ENCODE measurements at regions not wholly inside any gene's neighbourhood (a gene's known extent, or its start where the extent isn't known, plus 50 kb on each side); places are given as distances from the start of the nearest gene placed in this dataset.

DNA sequence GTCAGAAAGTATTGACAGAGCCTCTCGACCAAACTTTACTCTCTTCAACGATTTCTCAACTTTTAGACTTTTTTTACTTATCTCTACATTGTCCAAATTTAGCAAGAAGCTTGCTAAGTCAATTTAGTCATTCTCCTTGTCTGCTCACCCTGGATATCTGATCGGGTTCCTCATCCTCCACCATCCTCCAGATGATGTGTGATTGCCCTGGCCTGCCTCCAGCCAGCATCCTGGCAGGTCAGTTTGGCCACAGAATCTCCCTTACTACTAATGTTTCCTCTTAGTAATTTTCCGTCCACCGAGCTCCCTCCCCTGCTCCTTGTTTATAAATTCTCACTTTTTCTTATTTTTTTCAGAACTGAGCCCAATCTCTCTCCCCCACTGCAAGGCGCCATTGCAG is 167.9 kb upstream of the ZFP42 start:
- TF ChIP-seq GATA3 (IDR thresholded peaks at IDR 0.05; ENCODE audit: low read depth, low read length) (no peak), GATA2 (IDR thresholded peaks at IDR 0.05; ENCODE audit: low read depth, low read length) (no peak)
